RPMI7951 (cell line): ENCODE measurements at regions not wholly inside any gene's neighbourhood (a gene's known extent, or its start where the extent isn't known, plus 50 kb on each side); places are given as distances from the start of the nearest gene placed in this dataset.
"Not testable (repeated sequence)": the region's sequence is repeated elsewhere in the genome, so short reads cannot be mapped to it uniquely, and the experiment has no call there.

Source experiments
- DNase-seq: peaks from one replicate; pipeline ENCODE4 v3.0.0-alpha.2; 2012; ENCODE audit warnings: low read depth

GRCh38 chr2:238502088-238502810, 75.5 kb downstream of the ASB1 start:
- no peak for DNase-seq

- no peak for DNase-seq
Observed at GRCh38 chr2:238502956-238503791, 76.4 kb downstream of the ASB1 start.

GRCh38 chr2:238504181-238504931, 77.6 kb downstream of the ASB1 start:
- DNase-seq: no peak

DNA sequence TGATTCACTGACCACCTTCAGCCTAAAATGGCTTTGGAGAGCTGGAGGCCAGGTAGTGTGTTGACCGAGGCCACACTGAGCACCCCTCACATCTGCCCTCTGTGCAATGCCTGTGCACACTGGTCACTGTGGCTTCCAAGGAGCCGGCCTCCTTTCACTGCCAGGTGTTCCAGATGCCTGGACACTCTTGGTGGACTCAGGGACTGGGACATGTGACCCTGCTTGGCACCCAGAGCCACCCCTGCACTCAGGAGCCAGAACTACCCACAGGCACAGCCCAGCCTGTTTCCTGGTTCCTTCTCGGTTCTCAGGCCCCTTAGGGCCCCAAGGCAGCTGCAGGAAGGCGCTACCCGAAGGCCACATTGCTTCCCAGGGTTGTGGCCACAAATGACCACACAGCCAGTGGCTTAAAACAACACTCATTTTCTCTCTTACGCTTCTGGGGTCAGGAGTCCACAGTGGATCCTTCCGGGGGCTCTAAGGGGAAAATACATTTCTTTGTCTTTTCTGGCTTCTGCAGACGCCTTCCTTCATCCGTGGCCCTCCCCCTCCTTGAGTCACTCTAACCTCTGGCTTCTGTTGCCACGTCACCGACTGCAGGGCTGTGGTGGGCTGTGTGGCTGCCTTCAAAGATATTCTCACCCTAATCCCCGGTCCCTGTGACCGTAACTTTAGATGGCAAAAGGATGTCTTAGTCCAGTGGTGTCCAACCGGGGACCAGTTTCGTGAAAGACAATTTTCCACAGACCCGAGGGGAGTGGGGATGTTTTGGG, 78.6 kb downstream of the ASB1 start:
- DNase-seq: peak; percentile 78

DNA sequence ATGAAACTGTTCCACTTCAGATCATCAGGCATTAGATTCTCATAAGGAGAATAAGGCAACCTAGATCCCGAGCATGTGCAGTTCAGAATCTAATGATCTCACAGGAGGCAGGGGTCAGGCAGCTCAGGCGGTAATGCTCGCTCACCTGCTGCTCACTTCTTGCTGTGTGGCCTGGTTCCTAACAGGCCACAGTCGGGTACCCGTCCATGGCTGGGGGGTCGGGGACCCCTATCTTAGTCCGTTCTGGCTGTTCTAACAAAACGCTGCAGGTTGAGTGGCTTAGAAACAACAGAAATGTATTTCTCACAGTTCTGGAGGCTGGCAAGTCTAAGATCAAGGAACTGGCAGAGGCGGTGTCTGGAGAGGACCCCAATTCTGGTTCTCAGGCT, 79.2 kb downstream of the ASB1 start:
- no peak for DNase-seq

GRCh38 chr2:238506371-238507068, 79.8 kb downstream of the ASB1 start:
- no peak for DNase-seq

DNA sequence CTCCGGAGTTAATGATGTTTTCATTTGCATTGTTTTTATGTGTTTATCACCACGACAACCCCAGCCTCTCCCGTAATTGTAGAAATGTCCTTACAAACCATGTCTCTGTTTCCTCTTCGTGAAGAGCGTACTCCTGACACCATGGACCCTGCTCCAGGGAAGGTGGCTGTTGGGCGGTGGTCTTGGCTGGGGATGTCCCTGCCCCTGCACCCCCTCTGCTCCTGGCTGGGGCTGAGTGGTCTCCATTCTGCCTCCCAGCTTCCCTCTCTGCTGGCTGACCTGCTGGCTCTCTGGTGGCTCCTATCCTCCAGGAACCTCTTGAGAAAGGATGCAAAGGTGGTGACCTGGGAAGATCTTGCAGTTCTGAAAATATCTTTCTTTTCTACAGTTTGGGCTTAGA, 81.1 kb downstream of the ASB1 start:
- DNase-seq: no peak

GRCh38 chr2:238509151-238509835, 82.6 kb downstream of the ASB1 start:
- DNase-seq: no peak

DNA sequence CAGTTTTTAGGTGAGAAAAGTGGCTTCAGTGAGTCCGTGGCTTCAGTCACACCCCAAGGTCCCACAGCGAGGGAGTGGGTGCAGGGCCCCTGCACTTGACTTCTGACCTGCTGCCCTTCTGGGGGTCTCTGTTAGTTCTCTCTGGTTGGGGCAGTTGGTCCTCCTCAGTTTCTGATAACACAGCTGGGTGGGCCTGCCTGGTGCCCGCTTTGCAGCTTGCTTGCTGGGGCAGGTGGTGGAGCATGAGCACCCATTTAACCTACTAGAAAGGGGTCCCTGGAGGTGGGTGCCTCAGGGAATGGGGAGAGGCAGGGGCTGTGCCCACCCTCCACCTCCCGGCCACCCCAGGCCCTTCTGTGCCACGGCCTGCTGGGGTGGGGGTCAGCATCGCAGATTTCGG, 83.2 kb downstream of the ASB1 start:
- no peak for DNase-seq

GRCh38 chr2:238510911-238511613, 84.3 kb downstream of the ASB1 start:
- no peak for DNase-seq

DNA sequence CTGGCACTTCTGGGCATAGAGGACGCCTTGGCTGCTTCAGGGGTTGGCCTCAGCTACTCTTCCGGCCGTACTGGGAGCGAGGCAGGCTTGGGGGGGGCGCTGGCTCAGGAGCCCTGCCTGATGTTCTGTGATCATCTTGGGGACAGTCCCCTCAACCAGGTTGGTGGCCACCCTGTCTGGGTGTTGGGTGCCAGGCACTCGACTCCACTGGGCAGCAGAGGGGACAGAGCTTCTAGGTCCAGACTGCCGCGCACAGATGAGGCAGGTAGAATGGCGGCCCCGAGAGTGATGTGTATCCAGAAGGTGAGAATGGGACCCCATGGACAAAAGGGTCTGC, 84.9 kb downstream of the ASB1 start:
- DNase-seq: no peak

- DNase-seq: no peak
Observed at GRCh38 chr2:238512247-238512867, 85.6 kb downstream of the ASB1 start.

GRCh38 chr2:238513346-238513745, 86.6 kb downstream of the ASB1 start:
- DNase-seq: peak; percentile 66

DNA sequence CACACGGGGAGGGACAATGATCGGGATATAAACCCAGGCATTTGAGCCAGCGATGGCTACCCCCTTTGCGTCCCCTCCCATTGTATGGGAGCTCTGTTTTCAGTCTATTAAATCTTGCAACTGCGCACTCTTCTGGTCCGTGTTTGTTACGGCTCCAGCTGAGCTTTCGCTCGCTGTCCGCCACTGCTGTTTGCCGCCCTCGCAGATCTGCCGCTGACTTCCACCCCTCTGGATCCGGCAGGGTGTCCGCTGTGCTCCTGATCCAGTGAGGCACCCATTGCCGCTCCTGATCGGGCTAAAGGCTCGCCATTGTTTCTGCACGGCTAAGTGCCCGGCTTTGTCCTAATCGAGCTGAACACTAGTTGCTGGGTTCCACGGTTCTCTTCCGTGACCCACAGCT, 87.3 kb downstream of the ASB1 start:
- DNase-seq: not testable (repeated sequence)

- DNase-seq: no peak
Observed at GRCh38 chr2:238515377-238515776, 88.7 kb downstream of the ASB1 start.

- DNase-seq: no peak
Observed at GRCh38 chr2:238517209-238517608, 90.5 kb downstream of the ASB1 start.

DNA sequence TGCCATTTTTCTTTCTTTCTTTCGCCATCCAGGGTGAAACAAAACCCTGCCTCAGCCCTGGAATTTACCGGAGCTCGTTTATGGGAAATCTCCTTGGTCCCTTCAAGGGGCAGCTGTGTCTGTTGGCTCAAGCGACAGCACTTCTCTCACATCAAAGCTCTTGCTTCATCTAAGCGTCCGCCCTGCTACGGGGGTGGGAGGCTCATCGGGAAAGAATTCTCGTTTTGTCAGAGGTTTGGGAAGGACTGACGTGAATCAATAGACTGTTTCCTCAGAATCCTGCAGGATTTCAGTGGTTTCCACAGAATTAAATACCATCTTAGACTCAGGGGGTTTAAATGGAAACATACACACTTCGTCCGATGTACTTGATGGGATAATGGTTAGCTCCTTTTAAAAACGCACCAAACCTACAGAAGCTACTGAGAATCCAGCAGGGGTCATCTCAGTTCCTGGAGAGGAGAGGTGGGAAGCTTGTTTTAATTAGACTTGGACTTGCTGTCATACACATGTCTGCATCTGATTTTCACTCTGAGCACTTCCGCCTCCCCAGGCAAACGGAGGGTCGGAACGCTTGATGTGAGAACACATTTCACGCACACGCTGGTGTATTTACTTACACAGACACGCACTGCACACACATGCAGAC, 91.6 kb downstream of the ASB1 start:
- peak; percentile 79 for DNase-seq

- DNase-seq: no peak
Observed at GRCh38 chr2:238518821-238519186, 92.1 kb downstream of the ASB1 start.

GRCh38 chr2:238520359-238520886, 93.7 kb downstream of the ASB1 start:
- no peak for DNase-seq
